ENCODE measurements at regions not wholly inside any gene's neighbourhood (a gene's known extent, or its start where the extent isn't known, plus 50 kb on each side); places are given as distances from the start of the nearest gene placed in this dataset.

DNA sequence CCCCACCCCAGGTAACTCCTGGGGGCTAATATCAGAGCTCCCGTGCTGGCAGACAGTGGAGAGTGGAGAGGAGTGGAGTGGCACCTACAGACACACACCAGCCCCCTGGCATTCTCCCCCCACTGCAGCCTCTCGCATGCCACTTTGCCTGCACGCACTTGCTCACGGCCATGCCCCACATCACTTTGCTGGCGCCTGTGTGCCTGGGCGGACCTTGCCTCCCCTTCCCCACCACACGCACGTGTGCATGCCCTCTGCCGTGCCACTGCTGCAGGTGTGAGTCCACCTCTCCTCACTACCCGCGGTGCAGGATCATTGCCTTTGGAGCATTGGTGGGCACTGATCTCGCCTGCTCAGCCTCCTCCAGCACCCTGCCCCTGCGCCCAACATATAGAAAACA, 72.6 kb upstream of the DOK6 start:
- CTCF ChIA-PET, result no interaction called here
- no TSS peak for BruUV-seq (replicated peaks)

DNA sequence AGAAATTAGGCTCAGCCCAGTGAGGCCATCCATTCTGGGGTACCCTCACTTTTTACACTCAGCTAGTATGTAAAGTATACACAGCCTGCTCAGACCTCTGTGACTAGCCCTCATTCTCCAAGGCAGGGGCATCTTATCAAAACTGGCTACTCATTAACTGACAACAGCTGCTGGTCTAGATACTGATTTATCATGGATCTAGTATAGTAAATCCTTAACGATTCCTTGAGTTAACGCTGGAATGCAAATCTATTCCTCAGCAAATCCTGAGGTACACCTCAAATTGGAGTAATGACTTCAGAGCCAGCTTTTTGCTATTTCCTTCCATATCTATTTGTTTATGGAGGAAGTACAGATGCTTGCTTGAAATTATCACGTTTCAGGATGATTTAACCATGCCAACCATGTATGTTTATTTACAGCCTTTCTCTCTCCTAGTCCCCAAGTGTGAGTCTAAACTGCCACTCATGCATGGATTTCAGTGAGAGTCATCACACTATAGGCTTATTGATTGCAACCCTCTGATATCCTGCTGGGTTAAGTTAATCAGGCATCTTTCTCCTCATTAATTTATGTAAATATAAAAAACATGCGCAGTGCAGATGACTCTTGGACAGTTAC, 70.2 kb upstream of the DOK6 start:
- DNase-seq, result no peak
- Histone ChIP-seq H3K4me1 (replicated peaks; ENCODE audit: insufficient read depth) (no peaks in the 10 kb centered on the region), H3K9me2 (ENCODE audit: insufficient read depth) (no peaks in the 10 kb centered on the region), H3F3A (ENCODE audit: insufficient read depth, low read depth) (no peaks in the 10 kb centered on the region), H3K9me3 (ENCODE audit: insufficient read depth, low read depth) (no peaks in the 10 kb centered on the region), H3K27ac (no peak overlapping the region), H2AFZ (no peak overlapping the region), H3K4me3 (no peak overlapping the region), H3K4me2 (no peak overlapping the region), H3K79me2 (ENCODE audit: low read depth) (no peaks in the 10 kb centered on the region), H4K20me1 (ENCODE audit: insufficient read depth) (no peaks in the 10 kb centered on the region), H3K27me3 (ENCODE audit: insufficient read depth, low read depth) (no peaks in the 10 kb centered on the region), H3K36me3 (ENCODE audit: low read depth) (no peaks in the 10 kb centered on the region)
- ChIA-PET CTCF (no interaction called here), POLR2A (ENCODE audit: unreplicated experiment) (no interaction called here)
- intact Hi-C loops (cut with micrococcal nuclease; ENCODE audit: unreplicated experiment), result no loop called here
- no TSS peak for BruUV-seq (replicated peaks)
- TF ChIP-seq, protein P1, sequence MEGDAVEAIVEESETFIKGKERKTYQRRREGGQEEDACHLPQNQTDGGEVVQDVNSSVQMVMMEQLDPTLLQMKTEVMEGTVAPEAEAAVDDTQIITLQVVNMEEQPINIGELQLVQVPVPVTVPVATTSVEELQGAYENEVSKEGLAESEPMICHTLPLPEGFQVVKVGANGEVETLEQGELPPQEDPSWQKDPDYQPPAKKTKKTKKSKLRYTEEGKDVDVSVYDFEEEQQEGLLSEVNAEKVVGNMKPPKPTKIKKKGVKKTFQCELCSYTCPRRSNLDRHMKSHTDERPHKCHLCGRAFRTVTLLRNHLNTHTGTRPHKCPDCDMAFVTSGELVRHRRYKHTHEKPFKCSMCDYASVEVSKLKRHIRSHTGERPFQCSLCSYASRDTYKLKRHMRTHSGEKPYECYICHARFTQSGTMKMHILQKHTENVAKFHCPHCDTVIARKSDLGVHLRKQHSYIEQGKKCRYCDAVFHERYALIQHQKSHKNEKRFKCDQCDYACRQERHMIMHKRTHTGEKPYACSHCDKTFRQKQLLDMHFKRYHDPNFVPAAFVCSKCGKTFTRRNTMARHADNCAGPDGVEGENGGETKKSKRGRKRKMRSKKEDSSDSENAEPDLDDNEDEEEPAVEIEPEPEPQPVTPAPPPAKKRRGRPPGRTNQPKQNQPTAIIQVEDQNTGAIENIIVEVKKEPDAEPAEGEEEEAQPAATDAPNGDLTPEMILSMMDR (conservative IDR thresholded peaks at IDR 0.05), result no peak
- no peak for TF ChIP-seq EZH2 (IDR thresholded peaks at IDR 0.05; ENCODE audit: low read depth)

More for the DNA sequence above, 72.6 kb upstream of the DOK6 start:
- Histone ChIP-seq H3K4me2 (no peak overlapping the region), H3K27ac (no peak overlapping the region), H3K4me3 (no peak overlapping the region), H3F3A (ENCODE audit: insufficient read depth, low read depth) (no peaks in the 10 kb centered on the region), H3K9me2 (ENCODE audit: insufficient read depth) (no peaks in the 10 kb centered on the region), H3K9me3 (ENCODE audit: insufficient read depth, low read depth) (no peaks in the 10 kb centered on the region), H3K4me1 (replicated peaks; ENCODE audit: insufficient read depth) (no peaks in the 10 kb centered on the region), H2AFZ (no peak overlapping the region), H3K27me3 (ENCODE audit: insufficient read depth, low read depth) (no peaks in the 10 kb centered on the region), H3K79me2 (ENCODE audit: low read depth) (no peaks in the 10 kb centered on the region), H4K20me1 (ENCODE audit: insufficient read depth) (no peaks in the 10 kb centered on the region), H3K36me3 (ENCODE audit: low read depth) (no peaks in the 10 kb centered on the region)
- POLR2A ChIA-PET (ENCODE audit: unreplicated experiment), result no interaction called here
- intact Hi-C loops (cut with micrococcal nuclease; ENCODE audit: unreplicated experiment), result no loop called here
- no peak for DNase-seq
- no peak for TF ChIP-seq EZH2 (IDR thresholded peaks at IDR 0.05; ENCODE audit: low read depth)
- TF ChIP-seq, protein P1 (conservative IDR thresholded peaks at IDR 0.05), result no peak

DNA sequence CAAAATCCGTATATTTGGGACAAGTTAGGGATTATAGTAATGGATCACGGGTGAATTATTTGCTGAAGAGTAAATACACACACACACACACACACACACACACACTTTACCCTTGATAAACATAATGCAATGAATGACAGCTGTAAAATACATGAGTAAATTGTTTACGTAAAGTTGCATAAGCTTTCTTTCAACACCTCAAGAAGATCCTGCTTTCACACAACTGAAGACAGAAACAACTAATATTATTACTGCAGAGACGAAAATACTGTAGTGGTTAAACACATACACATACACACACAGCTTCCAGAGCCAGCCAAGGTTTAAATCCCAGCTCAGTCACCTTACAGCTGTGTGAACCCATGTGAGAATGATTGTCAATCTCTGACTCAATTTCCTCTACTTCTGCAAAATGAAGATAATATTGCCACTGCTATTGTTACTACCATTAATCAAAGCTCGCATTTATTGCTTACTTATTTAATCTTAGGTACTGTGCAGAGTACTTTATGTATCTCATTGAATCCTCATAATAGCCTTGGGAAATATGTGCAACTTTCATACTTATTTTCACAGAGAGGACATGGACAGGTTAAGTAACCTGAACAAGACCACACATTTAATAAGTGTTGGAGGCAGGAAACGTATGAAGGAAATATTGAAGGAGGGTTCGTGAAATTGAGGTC, 50.6 kb upstream of the DOK6 start:
- Histone ChIP-seq H4K20me1 (ENCODE audit: insufficient read depth) (no peaks in the 10 kb centered on the region), H3K36me3 (ENCODE audit: low read depth) (no peaks in the 10 kb centered on the region), H3K79me2 (ENCODE audit: low read depth) (no peaks in the 10 kb centered on the region), H3K4me1 (replicated peaks; ENCODE audit: insufficient read depth) (no peaks in the 10 kb centered on the region), H2AFZ (no peak overlapping the region), H3F3A (ENCODE audit: insufficient read depth, low read depth) (no peaks in the 10 kb centered on the region), H3K4me2 (no peak overlapping the region), H3K9me2 (ENCODE audit: insufficient read depth) (no peaks in the 10 kb centered on the region), H3K9me3 (ENCODE audit: insufficient read depth, low read depth) (no peaks in the 10 kb centered on the region), H3K27me3 (ENCODE audit: insufficient read depth, low read depth) (no peaks in the 10 kb centered on the region), H3K4me3 (no peak overlapping the region), H3K27ac (no peak overlapping the region)
- no peak for DNase-seq
- no TSS peak for BruUV-seq (replicated peaks)
- ChIA-PET CTCF (no interaction called here), POLR2A (ENCODE audit: unreplicated experiment) (no interaction called here)
- intact Hi-C loops (cut with micrococcal nuclease; ENCODE audit: unreplicated experiment), result no loop called here
- no peak for TF ChIP-seq EZH2 (IDR thresholded peaks at IDR 0.05; ENCODE audit: low read depth)
- TF ChIP-seq, protein P1 (conservative IDR thresholded peaks at IDR 0.05), result no peak
